Breast epithelium (tissue), 3 donors: ENCODE measurements at regions not wholly inside any gene's neighbourhood (a gene's known extent, or its start where the extent isn't known, plus 50 kb on each side); places are given as distances from the start of the nearest gene placed in this dataset.

Experiments
- CTCF ChIP-seq, 3 donors: fragments of 450-650 bp; IDR thresholded peaks; one replicate each; pipeline ENCODE4 v1.5.1; 2016 to 2017; ENCODE audit warnings: antibody characterized with exemption in 3 of 3, mild to moderate bottlenecking in 3 of 3, moderate library complexity in 3 of 3
- POLR2A ChIP-seq: fragments of 450-650 bp; IDR thresholded peaks from one replicate; pipeline ENCODE4 v1.6.1; 2016; ENCODE audit warnings: antibody characterized with exemption, mild to moderate bottlenecking, moderate library complexity

- no peak for TF ChIP-seq CTCF (IDR thresholded peaks at IDR 0.05)
- no peak for TF ChIP-seq POLR2A
Measured at GRCh38 chr3:35492841-35493240, 146.5 kb upstream of the ARPP21 start.
